ENCODE measurements at regions not wholly inside any gene's neighbourhood (a gene's known extent, or its start where the extent isn't known, plus 50 kb on each side); places are given as distances from the start of the nearest gene placed in this dataset.

DNA sequence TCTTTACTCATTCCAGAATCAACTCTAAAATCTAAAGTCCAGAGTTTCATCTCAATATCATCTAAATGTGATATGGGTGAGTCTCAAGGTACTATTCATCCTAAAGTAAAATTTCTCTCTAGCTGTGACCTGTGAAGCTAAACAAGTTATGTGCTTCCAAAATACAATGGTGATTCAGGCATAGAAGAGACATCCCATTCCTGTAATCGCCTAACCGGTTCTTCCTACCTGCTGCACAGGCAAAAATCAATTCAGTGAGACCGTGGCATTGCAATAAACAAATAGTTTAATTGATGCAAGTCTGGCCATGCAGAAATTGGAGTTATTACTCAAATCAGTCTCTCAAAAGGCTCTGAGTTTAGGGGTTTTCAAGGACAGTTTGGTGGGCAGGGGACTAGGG, 232.8 kb downstream of the UBE3D start:
- Mint-ChIP-seq H3K27me3 (ENCODE audit: low read depth) (no peaks in the 10 kb centered on the region), H3K36me3 (ENCODE audit: low read depth) (no peaks in the 10 kb centered on the region), H3K9me3 (peaks cover 2% of the 10 kb centered on the region), H3K4me3 (no peak overlapping the region), H3K4me1 (no peaks in the 10 kb centered on the region), H3K27ac (ENCODE audit: unreplicated experiment) (no peak overlapping the region)
- TF ChIP-seq, protein P1, sequence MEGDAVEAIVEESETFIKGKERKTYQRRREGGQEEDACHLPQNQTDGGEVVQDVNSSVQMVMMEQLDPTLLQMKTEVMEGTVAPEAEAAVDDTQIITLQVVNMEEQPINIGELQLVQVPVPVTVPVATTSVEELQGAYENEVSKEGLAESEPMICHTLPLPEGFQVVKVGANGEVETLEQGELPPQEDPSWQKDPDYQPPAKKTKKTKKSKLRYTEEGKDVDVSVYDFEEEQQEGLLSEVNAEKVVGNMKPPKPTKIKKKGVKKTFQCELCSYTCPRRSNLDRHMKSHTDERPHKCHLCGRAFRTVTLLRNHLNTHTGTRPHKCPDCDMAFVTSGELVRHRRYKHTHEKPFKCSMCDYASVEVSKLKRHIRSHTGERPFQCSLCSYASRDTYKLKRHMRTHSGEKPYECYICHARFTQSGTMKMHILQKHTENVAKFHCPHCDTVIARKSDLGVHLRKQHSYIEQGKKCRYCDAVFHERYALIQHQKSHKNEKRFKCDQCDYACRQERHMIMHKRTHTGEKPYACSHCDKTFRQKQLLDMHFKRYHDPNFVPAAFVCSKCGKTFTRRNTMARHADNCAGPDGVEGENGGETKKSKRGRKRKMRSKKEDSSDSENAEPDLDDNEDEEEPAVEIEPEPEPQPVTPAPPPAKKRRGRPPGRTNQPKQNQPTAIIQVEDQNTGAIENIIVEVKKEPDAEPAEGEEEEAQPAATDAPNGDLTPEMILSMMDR (conservative IDR thresholded peaks at IDR 0.05): no peak
- no peak for DNase-seq (ENCODE audit: low read depth, low spot score)

DNA sequence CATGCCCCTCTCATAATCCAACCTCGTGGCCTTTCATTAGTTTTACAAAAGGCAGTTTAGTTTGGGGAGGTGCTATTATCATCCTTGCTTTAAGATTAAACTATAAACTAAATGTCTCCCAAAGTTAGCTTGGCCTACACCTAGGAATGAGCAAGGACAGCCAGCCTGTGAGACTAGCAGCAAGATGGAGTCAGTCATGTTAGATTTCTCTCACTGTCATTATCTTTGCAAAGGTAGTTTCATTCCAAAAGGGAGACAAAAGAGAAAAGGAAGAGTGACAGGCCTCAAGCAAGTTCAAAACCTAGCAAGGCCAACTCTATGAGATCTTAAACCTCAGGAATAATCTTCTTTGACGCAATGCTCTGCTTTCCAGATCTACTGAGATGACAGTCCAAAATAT, 232.2 kb downstream of the UBE3D start:
- H3K27ac Mint-ChIP-seq (ENCODE audit: unreplicated experiment): no peak overlapping the region
- TF ChIP-seq, protein P1 (conservative IDR thresholded peaks at IDR 0.05): no peak
- no peaks in the 10 kb centered on the region for H3K36me3 Mint-ChIP-seq (ENCODE audit: low read depth)
- no peaks in the 10 kb centered on the region for H3K4me1 Mint-ChIP-seq
- H3K9me3 Mint-ChIP-seq: peaks cover 2% of the 10 kb centered on the region
- H3K4me3 Mint-ChIP-seq: no peak overlapping the region
- no peaks in the 10 kb centered on the region for H3K27me3 Mint-ChIP-seq (ENCODE audit: low read depth)
- DNase-seq (ENCODE audit: low read depth, low spot score): no peak

DNA sequence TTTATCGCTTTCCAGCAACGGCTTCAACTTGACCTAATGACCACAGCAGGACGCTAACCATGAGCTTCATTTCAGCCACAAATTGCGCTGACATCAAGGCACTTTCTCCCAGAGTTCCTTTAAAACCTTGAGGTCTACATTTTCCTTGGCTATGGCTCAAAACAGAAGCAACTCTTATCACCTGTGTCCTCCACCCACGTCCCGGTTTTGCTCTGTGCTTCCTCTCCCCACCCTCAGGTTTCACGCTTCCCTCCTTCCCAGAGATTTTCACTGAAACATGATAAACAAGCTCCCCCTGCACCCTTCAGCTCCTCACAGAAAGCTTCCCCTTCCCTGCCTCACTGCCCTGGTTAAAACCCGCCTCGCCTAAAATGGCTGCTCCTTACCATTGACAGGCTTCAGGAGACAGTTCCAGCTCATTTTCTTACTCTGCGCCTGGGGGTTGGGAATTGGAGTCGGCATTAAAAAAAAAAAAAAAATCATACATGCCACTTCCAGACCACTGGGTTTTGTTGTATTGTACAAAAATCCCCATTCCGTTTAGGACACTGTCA, 229.5 kb downstream of the UBE3D start:
- H3K27me3 Mint-ChIP-seq (ENCODE audit: low read depth): no peaks in the 10 kb centered on the region
- no peaks in the 10 kb centered on the region for H3K4me1 Mint-ChIP-seq
- peak overlapping the region; percentile 16 for H3K27ac Mint-ChIP-seq (ENCODE audit: unreplicated experiment)
- H3K9me3 Mint-ChIP-seq: peaks cover 2% of the 10 kb centered on the region
- no peak overlapping the region for H3K4me3 Mint-ChIP-seq
- H3K36me3 Mint-ChIP-seq (ENCODE audit: low read depth): no peaks in the 10 kb centered on the region
- TF ChIP-seq, protein P1 (conservative IDR thresholded peaks at IDR 0.05): no peak
- DNase-seq (ENCODE audit: low read depth, low spot score): no peak

DNA sequence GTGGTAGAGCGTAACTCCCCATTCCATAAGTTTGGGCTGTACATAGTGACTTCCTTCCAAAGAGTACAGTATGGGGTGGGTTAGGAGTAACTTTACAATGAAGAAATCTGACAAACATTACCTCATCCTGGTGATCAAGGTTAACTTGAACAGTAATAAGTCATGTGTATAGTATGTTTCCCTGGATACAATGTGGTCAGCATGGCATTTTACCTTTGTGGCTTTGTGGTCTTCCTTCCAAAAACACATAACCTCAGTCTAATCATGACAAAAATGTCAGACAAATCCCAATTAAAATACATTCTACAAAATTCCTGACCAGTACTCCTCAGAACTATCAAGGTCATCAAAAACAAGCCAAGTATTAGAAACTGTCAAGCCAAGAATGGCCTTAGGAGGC, 225.1 kb downstream of the UBE3D start:
- H3K4me1 Mint-ChIP-seq: no peaks in the 10 kb centered on the region
- H3K36me3 Mint-ChIP-seq (ENCODE audit: low read depth): no peaks in the 10 kb centered on the region
- no peak overlapping the region for H3K27ac Mint-ChIP-seq (ENCODE audit: unreplicated experiment)
- TF ChIP-seq, protein P1 (conservative IDR thresholded peaks at IDR 0.05): no peak
- H3K4me3 Mint-ChIP-seq: no peak overlapping the region
- no peaks in the 10 kb centered on the region for H3K27me3 Mint-ChIP-seq (ENCODE audit: low read depth)
- H3K9me3 Mint-ChIP-seq: peaks cover 2% of the 10 kb centered on the region
- no peak for DNase-seq (ENCODE audit: low read depth, low spot score)

DNA sequence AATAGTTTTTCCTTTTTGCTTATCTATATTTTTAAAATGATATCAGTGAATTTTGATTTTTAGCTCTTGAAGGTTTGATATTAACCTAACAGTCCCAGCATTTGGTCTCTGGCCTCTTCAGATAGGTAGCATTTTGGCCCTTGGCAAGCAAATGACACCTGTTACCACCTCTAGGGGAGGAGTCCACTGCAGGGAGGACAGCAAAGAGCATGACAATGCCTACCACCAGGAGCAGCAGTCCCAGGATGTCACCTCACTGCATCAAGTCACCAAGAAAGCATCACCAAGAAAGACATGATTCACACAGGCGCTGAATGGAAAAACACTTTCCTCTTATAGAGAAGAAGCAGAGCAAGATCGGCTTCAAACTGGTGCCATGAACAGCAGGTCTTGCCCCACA, 224.3 kb downstream of the UBE3D start:
- H3K4me3 Mint-ChIP-seq: no peak overlapping the region

More for the DNA sequence above, 224.3 kb downstream of the UBE3D start:
- no peaks in the 10 kb centered on the region for H3K27me3 Mint-ChIP-seq (ENCODE audit: low read depth)
- H3K27ac Mint-ChIP-seq (ENCODE audit: unreplicated experiment): no peak overlapping the region
- peaks cover 2% of the 10 kb centered on the region for H3K9me3 Mint-ChIP-seq
- TF ChIP-seq, protein P1 (conservative IDR thresholded peaks at IDR 0.05): no peak
- no peaks in the 10 kb centered on the region for H3K36me3 Mint-ChIP-seq (ENCODE audit: low read depth)
- H3K4me1 Mint-ChIP-seq: no peaks in the 10 kb centered on the region
- no peak for DNase-seq (ENCODE audit: low read depth, low spot score)

Data from neural crest cell (in vitro differentiated cells).